ENCODE measurements at regions not wholly inside any gene's neighbourhood (a gene's known extent, or its start where the extent isn't known, plus 50 kb on each side); places are given as distances from the start of the nearest gene placed in this dataset.

DNA sequence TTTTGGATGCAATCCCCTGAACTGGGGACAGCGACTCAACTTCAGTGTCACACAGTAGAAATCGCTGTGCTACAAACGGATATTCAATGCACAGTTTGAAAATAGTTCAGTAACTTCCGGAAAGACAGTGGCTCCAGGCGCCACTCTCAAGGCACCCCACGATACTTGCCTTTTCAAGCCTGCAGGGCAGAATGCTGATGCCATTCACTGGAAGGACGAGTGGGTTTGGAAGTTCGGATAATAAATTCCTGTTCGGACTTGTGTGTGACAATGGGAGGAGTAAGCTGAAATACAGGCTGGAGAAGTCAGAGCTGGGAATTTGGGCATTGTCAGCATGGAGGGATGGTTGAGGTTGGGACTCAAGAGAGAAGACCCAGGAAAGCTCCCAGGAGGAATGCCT is 64.3 kb upstream of the HELT start:
- in situ Hi-C loops (cut with MboI) = no loop called here
- ATAC-seq (no peak), FAIRE-seq (no peak), DNase-seq (ENCODE audit: extremely low read depth in 1 of 4, low spot score in 3 of 4) (no peak)
- Histone ChIP-seq H4K20me1 (replicated peaks; ENCODE audit: control insufficient read depth, insufficient read depth, low read length) (no peaks in the 10 kb centered on the region), H3K9ac (ENCODE audit: insufficient read depth in 1 of 2, low read depth in 2 of 2, low read length in 2 of 2) (no peak overlapping the region), H3K79me2 (ENCODE audit: control insufficient read depth, insufficient read depth, low read length) (no peaks in the 10 kb centered on the region), H3K9me3 (replicated peaks; ENCODE audit: control insufficient read depth, insufficient read depth, low read depth, low read length) (no peaks in the 10 kb centered on the region), H3K4me2 (ENCODE audit: insufficient read depth, low read length) (no peak overlapping the region), H3K36me3 (ENCODE audit: control insufficient read depth, insufficient read depth, low read length) (no peaks in the 10 kb centered on the region), H3K27me3 (ENCODE audit: control insufficient read depth in 2 of 2, insufficient read depth in 2 of 2, low read length in 2 of 2) (peaks cover 27 to 82% of the 10 kb centered on the region in 2 experiments), H3K4me3 (no peak overlapping the region), H3K4me1 (replicated peaks in 1 of 2; ENCODE audit: control insufficient read depth in 2 of 2, insufficient read depth in 2 of 2, low read length in 2 of 2) (no peaks in the 10 kb centered on the region), H3K9me1 (ENCODE audit: control insufficient read depth, insufficient read depth, low read length) (no peaks in the 10 kb centered on the region), H3K27ac (ENCODE audit: extremely low read depth, low read depth, low read length) (no peak overlapping the region; the same call in 2 of the 3 replicates), H2AFZ (ENCODE audit: low read depth, low read length) (no peak overlapping the region)
- TF ChIP-seq CREB1 (IDR thresholded peaks at IDR 0.05) (no peak), CREB1 (CRISPR knock-in tag; IDR thresholded peaks at IDR 0.05) (no peak), U2AF2 (optimal IDR thresholded peaks at IDR 0.05; ENCODE audit: low read depth, low read length) (no peak), ZNF184 (CRISPR knock-in tag; IDR thresholded peaks at IDR 0.05) (no peak), POLR3G (IDR thresholded peaks at IDR 0.05; ENCODE audit: extremely low read depth, insufficient read length, insufficient replicate concordance) (no peak), ZNF75A (CRISPR knock-in tag; IDR thresholded peaks at IDR 0.05) (no peak), NCOR1 (IDR thresholded peaks at IDR 0.05) (no peak), L3MBTL2 (IDR thresholded peaks at IDR 0.05) (no peak), HNRNPL (IDR thresholded peaks at IDR 0.05; ENCODE audit: low read depth, low read length) (no peak), DDX20 (tag; IDR thresholded peaks at IDR 0.05; ENCODE audit: low read depth) (no peak), ESRRA (IDR thresholded peaks at IDR 0.05; ENCODE audit: borderline replicate concordance, low read depth) (no peak), SMARCC2 (IDR thresholded peaks at IDR 0.05; ENCODE audit: low read depth) (no peak), MAFK (IDR thresholded peaks at IDR 0.05; ENCODE audit: low read length) (no peak), ZBTB8A (IDR thresholded peaks at IDR 0.05; ENCODE audit: partially characterized antibody) (no peak), NFIC (IDR thresholded peaks at IDR 0.05) (no peak), XRCC4 (IDR thresholded peaks at IDR 0.05; ENCODE audit: extremely low read depth, insufficient read depth, insufficient read length) (no peak), ZNF133 (CRISPR knock-in tag; IDR thresholded peaks at IDR 0.05) (no peak)
- TF ChIP-seq, protein P1, sequence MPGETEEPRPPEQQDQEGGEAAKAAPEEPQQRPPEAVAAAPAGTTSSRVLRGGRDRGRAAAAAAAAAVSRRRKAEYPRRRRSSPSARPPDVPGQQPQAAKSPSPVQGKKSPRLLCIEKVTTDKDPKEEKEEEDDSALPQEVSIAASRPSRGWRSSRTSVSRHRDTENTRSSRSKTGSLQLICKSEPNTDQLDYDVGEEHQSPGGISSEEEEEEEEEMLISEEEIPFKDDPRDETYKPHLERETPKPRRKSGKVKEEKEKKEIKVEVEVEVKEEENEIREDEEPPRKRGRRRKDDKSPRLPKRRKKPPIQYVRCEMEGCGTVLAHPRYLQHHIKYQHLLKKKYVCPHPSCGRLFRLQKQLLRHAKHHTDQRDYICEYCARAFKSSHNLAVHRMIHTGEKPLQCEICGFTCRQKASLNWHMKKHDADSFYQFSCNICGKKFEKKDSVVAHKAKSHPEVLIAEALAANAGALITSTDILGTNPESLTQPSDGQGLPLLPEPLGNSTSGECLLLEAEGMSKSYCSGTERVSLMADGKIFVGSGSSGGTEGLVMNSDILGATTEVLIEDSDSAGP (CRISPR knock-in tag; IDR thresholded peaks at IDR 0.05) = no peak
- TF ChIP-seq, protein P2, sequence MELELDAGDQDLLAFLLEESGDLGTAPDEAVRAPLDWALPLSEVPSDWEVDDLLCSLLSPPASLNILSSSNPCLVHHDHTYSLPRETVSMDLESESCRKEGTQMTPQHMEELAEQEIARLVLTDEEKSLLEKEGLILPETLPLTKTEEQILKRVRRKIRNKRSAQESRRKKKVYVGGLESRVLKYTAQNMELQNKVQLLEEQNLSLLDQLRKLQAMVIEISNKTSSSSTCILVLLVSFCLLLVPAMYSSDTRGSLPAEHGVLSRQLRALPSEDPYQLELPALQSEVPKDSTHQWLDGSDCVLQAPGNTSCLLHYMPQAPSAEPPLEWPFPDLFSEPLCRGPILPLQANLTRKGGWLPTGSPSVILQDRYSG (tag; conservative IDR thresholded peaks at IDR 0.05; ENCODE audit: low read depth) = no peak
- TF ChIP-seq, protein P3, sequence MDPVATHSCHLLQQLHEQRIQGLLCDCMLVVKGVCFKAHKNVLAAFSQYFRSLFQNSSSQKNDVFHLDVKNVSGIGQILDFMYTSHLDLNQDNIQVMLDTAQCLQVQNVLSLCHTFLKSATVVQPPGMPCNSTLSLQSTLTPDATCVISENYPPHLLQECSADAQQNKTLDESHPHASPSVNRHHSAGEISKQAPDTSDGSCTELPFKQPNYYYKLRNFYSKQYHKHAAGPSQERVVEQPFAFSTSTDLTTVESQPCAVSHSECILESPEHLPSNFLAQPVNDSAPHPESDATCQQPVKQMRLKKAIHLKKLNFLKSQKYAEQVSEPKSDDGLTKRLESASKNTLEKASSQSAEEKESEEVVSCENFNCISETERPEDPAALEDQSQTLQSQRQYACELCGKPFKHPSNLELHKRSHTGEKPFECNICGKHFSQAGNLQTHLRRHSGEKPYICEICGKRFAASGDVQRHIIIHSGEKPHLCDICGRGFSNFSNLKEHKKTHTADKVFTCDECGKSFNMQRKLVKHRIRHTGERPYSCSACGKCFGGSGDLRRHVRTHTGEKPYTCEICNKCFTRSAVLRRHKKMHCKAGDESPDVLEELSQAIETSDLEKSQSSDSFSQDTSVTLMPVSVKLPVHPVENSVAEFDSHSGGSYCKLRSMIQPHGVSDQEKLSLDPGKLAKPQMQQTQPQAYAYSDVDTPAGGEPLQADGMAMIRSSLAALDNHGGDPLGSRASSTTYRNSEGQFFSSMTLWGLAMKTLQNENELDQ (CRISPR knock-in tag; IDR thresholded peaks at IDR 0.05; ENCODE audit: borderline replicate concordance) = no peak
- intact Hi-C loops (cut with micrococcal nuclease) = no loop called here
- POLR2A ChIA-PET = no interaction called here
- 0% methylated on average over 9 of the region's 9 CpGs for WGBS (ENCODE audit: insufficient coverage, low coverage, missing lambda C conversion rate)
- BruUV-seq (replicated peaks) = no TSS peak
- CTCF ChIA-PET (ENCODE audit: low intra/inter-chr PET ratio) = no interaction called here

All from K562 (cell line).